IMR-90 (cell line): ENCODE measurements at regions not wholly inside any gene's neighbourhood (a gene's known extent, or its start where the extent isn't known, plus 50 kb on each side); places are given as distances from the start of the nearest gene placed in this dataset.

ENCODE experiments used
- BHLHE40 ChIP-seq: fragments of 150-350 bp; IDR thresholded peaks from 2 replicates; pipeline ENCODE4 v1.6.1; 2016; ENCODE audit warnings: mild to moderate bottlenecking, low read depth, low read length
- CEBPB ChIP-seq: IDR thresholded peaks from 2 replicates; pipeline ENCODE4 v1.6.1; 2012; ENCODE audit warnings: low read depth, low read length, improper control_type of control experiment
- CHD1 ChIP-seq: IDR thresholded peaks from 2 replicates; pipeline ENCODE4 v1.6.1; 2012; ENCODE audit warnings: low read depth, low read length, improper control_type of control experiment
- CTCF ChIP-seq: conservative IDR thresholded peaks from 2 replicates; pipeline ENCODE4 v1.5.1; 2012; ENCODE audit warnings: mild to moderate bottlenecking, low read depth, low read length, improper control_type of control experiment
- ELK1 ChIP-seq: fragments of 150-350 bp; IDR thresholded peaks from 2 replicates; pipeline ENCODE4 v1.6.1; 2016; ENCODE audit warnings: low read depth, mild to moderate bottlenecking, low read length, moderate library complexity, borderline replicate concordance
- FOS ChIP-seq: fragments of 150-350 bp; IDR thresholded peaks from 2 replicates; pipeline ENCODE4 v1.6.1; 2016; ENCODE audit warnings: low read depth, low read length
- NFE2L2 ChIP-seq: fragments of 150-350 bp; IDR thresholded peaks from 2 replicates; pipeline ENCODE4 v1.6.1; 2016; ENCODE audit warnings: low read depth, mild to moderate bottlenecking, low read length
- POLR2A ChIP-seq: IDR thresholded peaks from 2 replicates; pipeline ENCODE4 v1.6.1; 2012; ENCODE audit warnings: mild to moderate bottlenecking, low read depth, low read length
- RAD21 ChIP-seq: IDR thresholded peaks from 2 replicates; pipeline ENCODE4 v1.6.1; 2012; ENCODE audit warnings: low read length, improper control_type of control experiment
- USF2 ChIP-seq: fragments of 150-350 bp; IDR thresholded peaks from 2 replicates; pipeline ENCODE4 v1.6.1; 2017; ENCODE audit warnings: mild to moderate bottlenecking, antibody characterized with exemption, low read length, low read depth

GRCh38 chr10:25817200-25817599 is 116.8 kb upstream of the MYO3A start:
- TF ChIP-seq CHD1 (no peak), NFE2L2 (no peak), USF2 (no peak), CEBPB (no peak), RAD21 (no peak), CTCF (no peak), POLR2A (no peak), FOS (no peak), ELK1 (no peak), BHLHE40 (no peak)
